Central memory CD8-positive, alpha-beta T cell (primary cell): ENCODE measurements at regions not wholly inside any gene's neighbourhood (a gene's known extent, or its start where the extent isn't known, plus 50 kb on each side); places are given as distances from the start of the nearest gene placed in this dataset.
"Not testable (repeated sequence)": the region's sequence is repeated elsewhere in the genome, so short reads cannot be mapped to it uniquely, and the experiment has no call there.

ENCODE experiments used
- ATAC-seq: fragments of 150-1000 bp; cut with Tn5 transposase; replicated peaks from 2 replicates; pipeline ENCODE4 v1.10.0; 2022; ENCODE audit warnings: mild to moderate bottlenecking, moderate FRiP score, moderate number of reproducible peaks; ENCODE audit not compliant: poor library complexity, severe bottlenecking; ENCODE audit errors: extremely low read depth
- DNase-seq, 2 donors: peaks; one replicate each; pipeline ENCODE4 v3.0.0; 2021; ENCODE audit warnings: low spot score in 2 of 2
- H3K27ac Mint-ChIP-seq: one replicate; pipeline ENCODE4 v1.8.0; 2022; ENCODE audit warnings: low read depth, mild to moderate bottlenecking, moderate library complexity, mixed read lengths
- H3K27me3 Mint-ChIP-seq: one replicate; pipeline ENCODE4 v1.8.0; 2022; ENCODE audit warnings: mixed read lengths
- H3K36me3 Mint-ChIP-seq: one replicate; pipeline ENCODE4 v1.8.0; 2022; ENCODE audit warnings: mild to moderate bottlenecking, moderate library complexity, mixed read lengths; ENCODE audit not compliant: insufficient read depth
- H3K4me1 Mint-ChIP-seq: one replicate; pipeline ENCODE4 v1.8.0; 2022; ENCODE audit warnings: mixed read lengths
- H3K4me3 Mint-ChIP-seq: one replicate; pipeline ENCODE4 v1.8.0; 2022; ENCODE audit warnings: mild to moderate bottlenecking, moderate library complexity, mixed read lengths
- H3K9me3 Mint-ChIP-seq: one replicate; pipeline ENCODE4 v1.8.0; 2022; ENCODE audit warnings: mixed read lengths

DNA sequence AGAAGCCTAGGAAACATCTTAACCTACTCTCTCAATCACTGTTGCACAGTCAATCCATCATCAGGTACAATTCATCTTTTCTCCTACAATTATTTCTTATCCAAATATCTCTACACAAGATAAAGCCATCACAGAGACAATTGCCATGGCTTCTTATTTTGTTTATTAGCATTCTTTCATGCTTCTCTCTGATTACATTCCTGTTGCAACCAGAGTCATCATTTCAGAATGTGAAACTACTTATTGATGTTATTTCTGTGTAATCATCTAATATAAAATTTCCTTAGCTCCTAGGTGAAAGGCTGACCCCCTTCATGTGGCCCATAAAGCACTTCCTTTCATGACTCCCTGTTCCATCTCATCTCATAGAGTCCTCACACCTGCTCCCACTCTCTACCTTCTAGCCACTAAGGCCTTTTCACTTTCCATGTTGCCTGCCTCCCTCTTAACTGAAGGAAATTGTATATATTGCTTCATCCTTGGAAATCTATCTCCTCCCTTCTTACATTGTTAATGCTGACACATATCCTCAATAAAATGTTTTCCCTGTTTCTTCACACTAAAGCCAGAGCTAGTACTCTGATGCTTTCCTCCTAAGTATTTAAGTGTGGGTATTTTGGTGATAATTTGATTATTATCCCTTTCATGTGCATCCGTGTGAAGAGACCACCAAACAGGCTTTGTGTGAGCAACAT, 829.9 kb downstream of the FAT4 start:
- no peak overlapping the region for H3K27ac Mint-ChIP-seq
- no peak for ATAC-seq
- no peak for DNase-seq
- H3K4me3 Mint-ChIP-seq: no peak overlapping the region
- H3K27me3 Mint-ChIP-seq: no peaks in the 10 kb centered on the region
- peaks cover 3% of the 10 kb centered on the region for H3K36me3 Mint-ChIP-seq
- H3K9me3 Mint-ChIP-seq: peaks cover 6% of the 10 kb centered on the region
- H3K4me1 Mint-ChIP-seq: no peaks in the 10 kb centered on the region

DNA sequence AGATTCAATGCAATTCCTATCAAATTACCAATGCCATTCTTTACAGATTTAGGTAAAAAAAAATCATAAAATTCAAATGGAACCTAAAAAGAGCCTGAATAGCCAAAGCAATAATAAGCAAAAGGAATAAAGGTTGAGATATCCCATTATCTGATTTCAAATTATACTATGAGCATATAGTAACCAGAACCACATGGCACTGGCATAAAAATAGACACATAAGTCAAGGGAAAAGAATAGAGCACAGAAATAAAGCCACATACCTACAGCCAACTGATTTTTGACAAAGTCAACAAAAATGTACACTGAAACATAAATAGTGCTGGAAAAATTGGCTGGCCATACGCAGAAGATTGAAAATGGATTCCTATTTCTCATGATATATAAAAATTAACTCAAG, 853.7 kb downstream of the FAT4 start:
- DNase-seq: no peak
- no peak overlapping the region for H3K4me3 Mint-ChIP-seq

GRCh38 chr4:126172126-126172525, 857.4 kb downstream of the FAT4 start:
- H3K27me3 Mint-ChIP-seq: no peaks in the 10 kb centered on the region
- H3K4me3 Mint-ChIP-seq: no peak overlapping the region
- H3K36me3 Mint-ChIP-seq: no peaks in the 10 kb centered on the region
- no peak overlapping the region for H3K27ac Mint-ChIP-seq
- DNase-seq (no peak), ATAC-seq (no peak)
- H3K9me3 Mint-ChIP-seq: peaks cover 19% of the 10 kb centered on the region
- no peaks in the 10 kb centered on the region for H3K4me1 Mint-ChIP-seq

More for the DNA sequence above, 853.7 kb downstream of the FAT4 start:
- Mint-ChIP-seq H3K27me3 (no peaks in the 10 kb centered on the region), H3K36me3 (no peaks in the 10 kb centered on the region), H3K4me1 (no peaks in the 10 kb centered on the region), H3K27ac (no peak overlapping the region), H3K9me3 (peaks cover 20% of the 10 kb centered on the region)
- ATAC-seq: no peak

- Mint-ChIP-seq H3K27me3 (no peaks in the 10 kb centered on the region), H3K4me1 (no peaks in the 10 kb centered on the region), H3K27ac (no peak overlapping the region), H3K36me3 (no peaks in the 10 kb centered on the region), H3K4me3 (no peak overlapping the region), H3K9me3 (peaks cover 15% of the 10 kb centered on the region)
- ATAC-seq (no peak), DNase-seq (no peak)
These were observed 859.9 kb downstream of the FAT4 start for GRCh38 chr4:126174627-126175026.

DNA sequence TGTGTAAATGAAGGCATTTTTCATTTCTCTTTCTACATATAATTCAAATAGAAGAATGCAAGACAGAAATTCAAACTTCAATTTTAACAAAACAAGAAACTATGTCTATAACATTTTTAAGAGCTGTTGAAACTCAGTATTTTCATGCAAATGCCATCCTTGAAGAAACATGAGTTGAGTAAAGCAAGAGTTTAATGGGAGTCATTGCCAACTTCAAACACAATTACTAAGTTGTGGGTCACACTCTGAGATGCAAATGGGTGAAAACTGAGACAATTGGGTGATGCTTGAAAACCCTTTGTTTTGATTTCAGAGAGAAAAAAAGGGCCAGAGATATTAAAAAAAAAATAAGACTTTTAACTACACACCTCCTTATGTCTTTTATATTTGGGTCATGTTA, 865.9 kb downstream of the FAT4 start:
- ATAC-seq (no peak), DNase-seq (no peak)
- H3K9me3 Mint-ChIP-seq: peaks cover 27% of the 10 kb centered on the region
- no peak overlapping the region for H3K27ac Mint-ChIP-seq
- H3K4me3 Mint-ChIP-seq: no peak overlapping the region
- no peaks in the 10 kb centered on the region for H3K4me1 Mint-ChIP-seq
- H3K36me3 Mint-ChIP-seq: no peaks in the 10 kb centered on the region
- no peaks in the 10 kb centered on the region for H3K27me3 Mint-ChIP-seq

- DNase-seq (no peak), ATAC-seq (no peak)
- Mint-ChIP-seq H3K27ac (no peak overlapping the region), H3K4me3 (no peak overlapping the region), H3K36me3 (no peaks in the 10 kb centered on the region), H3K4me1 (no peaks in the 10 kb centered on the region), H3K9me3 (peaks cover 26% of the 10 kb centered on the region), H3K27me3 (no peaks in the 10 kb centered on the region)
These were observed 867.6 kb downstream of the FAT4 start for GRCh38 chr4:126182336-126182735.

- Mint-ChIP-seq H3K9me3 (peaks cover 23% of the 10 kb centered on the region), H3K27me3 (no peaks in the 10 kb centered on the region), H3K4me1 (no peaks in the 10 kb centered on the region), H3K36me3 (no peaks in the 10 kb centered on the region), H3K27ac (no peak overlapping the region), H3K4me3 (no peak overlapping the region)
- DNase-seq (no peak), ATAC-seq (no peak)
These were observed 868.0 kb downstream of the FAT4 start for GRCh38 chr4:126182786-126183185.

DNA sequence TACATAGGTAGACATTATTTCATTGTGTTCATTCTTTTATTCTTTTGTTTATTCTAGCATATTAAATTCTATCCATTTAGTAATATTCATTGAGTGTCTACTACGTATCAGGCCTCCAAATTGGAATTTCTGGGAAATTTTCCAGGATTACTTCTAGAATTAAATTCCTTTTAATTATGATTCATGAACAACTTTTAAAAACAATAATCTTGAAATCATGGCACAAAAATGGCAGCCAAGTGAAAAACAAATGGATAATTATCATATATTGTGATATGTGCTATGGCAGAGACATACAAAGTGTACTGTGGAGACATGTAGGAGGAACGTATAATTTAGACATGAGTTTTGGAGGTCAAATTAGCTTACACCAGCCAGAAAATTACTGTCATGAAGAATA, 868.5 kb downstream of the FAT4 start:
- H3K27me3 Mint-ChIP-seq: no peaks in the 10 kb centered on the region
- DNase-seq (no peak), ATAC-seq (no peak)
- H3K4me1 Mint-ChIP-seq: no peaks in the 10 kb centered on the region
- no peak overlapping the region for H3K27ac Mint-ChIP-seq
- H3K9me3 Mint-ChIP-seq: peaks cover 24% of the 10 kb centered on the region
- no peaks in the 10 kb centered on the region for H3K36me3 Mint-ChIP-seq
- no peak overlapping the region for H3K4me3 Mint-ChIP-seq

DNA sequence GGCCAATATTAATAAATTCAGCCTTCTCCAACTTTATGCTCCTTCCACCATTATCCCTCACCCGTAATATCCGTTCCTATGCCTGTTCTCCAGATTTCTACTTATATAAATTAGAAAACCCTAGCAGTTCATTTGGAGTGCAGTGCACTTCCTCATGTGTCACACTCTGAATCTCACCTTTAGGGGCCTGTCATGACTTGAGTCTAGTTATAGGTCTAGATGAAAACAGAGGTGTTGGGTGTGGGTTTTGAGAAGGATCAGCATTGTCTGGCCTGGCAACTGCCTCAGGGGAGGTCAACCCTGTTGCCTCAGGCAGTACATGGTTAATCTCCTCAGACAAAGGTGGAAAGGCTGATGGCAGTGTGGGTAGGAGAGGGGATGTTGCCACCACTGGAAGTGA, 876.8 kb downstream of the FAT4 start:
- no peaks in the 10 kb centered on the region for H3K27me3 Mint-ChIP-seq
- no peak overlapping the region for H3K4me3 Mint-ChIP-seq
- DNase-seq: no peak

GRCh38 chr4:126192506-126192905, 877.8 kb downstream of the FAT4 start:
- Mint-ChIP-seq H3K4me1 (no peaks in the 10 kb centered on the region), H3K27ac (no peak overlapping the region), H3K9me3 (peaks cover 16% of the 10 kb centered on the region), H3K27me3 (no peaks in the 10 kb centered on the region), H3K36me3 (no peaks in the 10 kb centered on the region), H3K4me3 (no peak overlapping the region)
- ATAC-seq: no peak
- no peak for DNase-seq

More for the DNA sequence above, 876.8 kb downstream of the FAT4 start:
- H3K9me3 Mint-ChIP-seq: peaks cover 16% of the 10 kb centered on the region
- no peaks in the 10 kb centered on the region for H3K36me3 Mint-ChIP-seq
- H3K4me1 Mint-ChIP-seq: no peaks in the 10 kb centered on the region
- no peak for ATAC-seq
- no peak overlapping the region for H3K27ac Mint-ChIP-seq

- peaks cover 17% of the 10 kb centered on the region for H3K9me3 Mint-ChIP-seq
- H3K27me3 Mint-ChIP-seq, H3K27ac Mint-ChIP-seq, H3K4me1 Mint-ChIP-seq, H3K4me3 Mint-ChIP-seq, H3K36me3 Mint-ChIP-seq, DNase-seq, ATAC-seq: not testable (repeated sequence)
These were observed 886.7 kb downstream of the FAT4 start for GRCh38 chr4:126201251-126202138.

GRCh38 chr4:126202226-126202625, 887.5 kb downstream of the FAT4 start:
- Mint-ChIP-seq H3K36me3 (no peaks in the 10 kb centered on the region), H3K27me3 (no peaks in the 10 kb centered on the region), H3K27ac (no peak overlapping the region), H3K9me3 (peaks cover 17% of the 10 kb centered on the region), H3K4me3 (no peak overlapping the region), H3K4me1 (no peaks in the 10 kb centered on the region)
- no peak for DNase-seq
- no peak for ATAC-seq

- ATAC-seq: no peak
These were observed 893.2 kb downstream of the FAT4 start for GRCh38 chr4:126207910-126208309.

More at GRCh38 chr4:126207910-126208309, 893.2 kb downstream of the FAT4 start:
- no peaks in the 10 kb centered on the region for H3K27me3 Mint-ChIP-seq
- no peaks in the 10 kb centered on the region for H3K36me3 Mint-ChIP-seq
- H3K27ac Mint-ChIP-seq: no peak overlapping the region
- no peak for DNase-seq
- no peaks in the 10 kb centered on the region for H3K4me1 Mint-ChIP-seq
- H3K4me3 Mint-ChIP-seq: no peak overlapping the region
- H3K9me3 Mint-ChIP-seq: peaks cover 10% of the 10 kb centered on the region
